GM19372 (cell line): ENCODE measurements at regions not wholly inside any gene's neighbourhood (a gene's known extent, or its start where the extent isn't known, plus 50 kb on each side); places are given as distances from the start of the nearest gene placed in this dataset.
"Not testable (repeated sequence)": the region's sequence is repeated elsewhere in the genome, so short reads cannot be mapped to it uniquely, and the experiment has no call there.

ENCODE experiments used
- ATAC-seq: cut with Tn5 transposase; IDR thresholded peaks from one replicate; pipeline ENCODE4 v1.9.1; 2021; ENCODE audit warnings: mild to moderate bottlenecking, low read depth, moderate library complexity; ENCODE audit not compliant: unreplicated experiment

DNA sequence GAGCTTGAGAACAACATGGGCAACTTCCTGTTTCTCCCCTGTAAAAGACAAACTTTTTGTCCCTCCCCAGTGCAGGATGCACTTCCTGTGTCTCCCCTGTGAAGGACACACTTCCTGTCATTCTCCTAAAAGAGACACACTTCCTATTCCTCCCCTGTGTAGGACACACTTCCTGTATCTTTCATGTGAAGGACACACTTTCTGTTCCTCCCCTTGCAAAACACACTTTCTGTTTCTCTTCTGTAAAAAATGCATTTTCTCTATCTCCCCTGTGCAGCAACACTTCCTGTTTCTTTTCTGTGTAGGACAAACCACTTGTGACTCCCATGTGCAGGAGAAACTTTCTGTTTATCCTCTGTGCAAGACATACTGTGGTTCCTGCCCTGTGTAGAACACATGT is 488.6 kb upstream of the USP9Y start:
- no peak for ATAC-seq

DNA sequence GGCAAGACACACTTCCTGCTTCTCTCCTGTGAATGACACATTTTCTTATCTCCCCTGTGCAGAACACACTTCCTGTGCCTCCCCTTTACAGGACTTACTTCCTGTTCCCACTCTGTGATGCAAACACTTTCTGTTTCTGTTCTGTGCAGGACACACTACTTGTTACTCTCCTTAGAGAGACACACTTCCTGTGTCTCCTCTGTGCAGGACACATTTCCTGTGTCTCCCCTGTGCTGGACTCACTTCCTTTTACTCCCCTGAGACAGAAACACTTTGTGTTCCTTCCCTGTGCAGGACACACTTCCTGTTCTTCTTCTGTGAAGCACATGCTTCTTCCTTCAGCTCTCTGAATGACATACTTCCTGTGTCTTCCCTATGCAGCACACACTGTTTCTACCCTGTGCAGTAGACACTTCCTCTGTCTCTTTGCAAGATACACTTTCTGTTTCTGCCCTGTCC is 485.4 kb upstream of the USP9Y start:
- ATAC-seq, result no peak

- no peak for ATAC-seq
Observed at GRCh38 chrY:12230921-12231320, 470.1 kb upstream of the USP9Y start.

DNA sequence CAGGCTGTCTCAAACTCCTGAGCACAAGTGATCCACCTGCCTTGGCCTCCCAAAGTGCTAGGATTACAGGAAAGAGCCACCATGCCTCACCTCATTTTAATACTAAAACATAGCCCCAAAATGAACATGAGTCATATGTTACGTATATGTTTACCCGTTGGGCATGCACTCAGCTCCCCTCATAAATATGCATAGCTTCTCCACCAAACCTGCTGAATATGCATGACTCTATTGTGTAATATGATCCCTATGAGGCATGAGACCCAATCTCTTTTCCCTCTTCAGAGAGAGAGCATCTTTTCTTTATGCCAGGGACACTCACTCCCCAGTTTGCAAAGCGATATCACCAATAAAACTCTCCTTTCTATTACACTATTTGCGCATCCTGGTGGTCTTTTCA is 464.6 kb upstream of the USP9Y start:
- no peak for ATAC-seq

DNA sequence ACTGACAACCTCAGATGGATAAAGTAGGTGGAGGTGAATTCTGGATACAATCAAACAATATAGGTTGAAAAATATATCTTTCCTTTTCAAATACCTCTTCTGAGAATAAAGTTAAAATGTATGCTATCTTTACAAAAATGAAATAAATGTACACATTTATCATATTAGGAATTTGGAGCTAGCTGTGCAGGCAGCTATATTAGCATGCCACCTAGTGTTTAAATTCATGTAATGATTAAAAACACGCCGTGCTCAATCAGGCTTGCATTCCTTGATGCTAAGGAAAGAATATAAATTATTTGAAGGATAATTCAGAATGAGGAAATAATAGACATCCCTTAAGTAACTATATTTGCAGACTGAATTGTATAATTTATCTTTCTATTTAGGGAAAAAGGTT is 460.7 kb upstream of the USP9Y start:
- ATAC-seq, result not testable (repeated sequence)

- ATAC-seq, result no peak
Observed at GRCh38 chrY:12244146-12244545, 456.9 kb upstream of the USP9Y start.

DNA sequence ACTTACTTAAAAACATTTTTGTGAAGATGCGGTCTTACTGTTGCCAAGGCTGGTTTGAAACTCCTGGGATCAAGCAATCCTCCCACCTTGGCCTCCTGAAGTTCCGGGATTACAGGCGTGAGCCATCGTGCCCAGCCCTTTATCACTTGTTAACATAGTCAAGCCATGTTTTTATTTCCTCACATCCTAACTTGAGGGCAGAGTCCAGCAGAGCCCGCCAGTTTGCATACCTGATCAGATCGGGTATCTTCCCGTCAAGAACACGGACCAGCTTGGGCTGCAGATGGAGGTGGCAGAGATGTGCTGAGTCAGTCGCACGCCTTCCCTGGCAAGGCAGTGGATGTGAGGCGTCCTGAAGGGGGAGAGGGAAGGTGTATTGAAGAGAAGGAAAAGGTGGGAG is 447.3 kb upstream of the USP9Y start:
- no peak for ATAC-seq

DNA sequence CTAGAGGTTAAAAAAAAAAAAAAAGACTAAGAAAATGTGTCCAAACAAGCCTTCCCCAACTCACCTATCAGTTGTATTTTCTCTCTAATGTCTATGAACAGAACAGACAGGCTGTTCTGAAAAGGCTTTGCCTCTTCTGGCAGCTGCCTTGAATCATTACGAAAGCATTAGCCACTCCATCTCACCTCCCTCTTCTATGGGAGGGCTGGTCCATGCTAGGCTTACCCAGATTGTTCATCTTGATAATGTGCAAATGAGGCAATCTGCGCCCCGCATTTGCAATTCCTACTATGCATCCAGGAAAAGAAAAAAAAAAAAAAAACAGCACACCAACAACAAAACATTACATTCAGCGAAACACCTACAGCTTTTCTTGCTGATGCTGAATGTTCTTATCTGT is 429.9 kb upstream of the USP9Y start:
- ATAC-seq, result no peak

- no peak for ATAC-seq
Observed at GRCh38 chrY:12285608-12286007, 415.4 kb upstream of the USP9Y start.

GRCh38 chrY:12288919-12289318 is 412.1 kb upstream of the USP9Y start:
- no peak for ATAC-seq

- no peak for ATAC-seq
Observed at GRCh38 chrY:12289415-12289814, 411.6 kb upstream of the USP9Y start.

- no peak for ATAC-seq
Observed at GRCh38 chrY:12292542-12292941, 408.5 kb upstream of the USP9Y start.

- no peak for ATAC-seq
Observed at GRCh38 chrY:12296460-12296859, 404.6 kb upstream of the USP9Y start.

- ATAC-seq, result not testable (repeated sequence)
Observed at GRCh38 chrY:12299796-12300195, 401.2 kb upstream of the USP9Y start.

DNA sequence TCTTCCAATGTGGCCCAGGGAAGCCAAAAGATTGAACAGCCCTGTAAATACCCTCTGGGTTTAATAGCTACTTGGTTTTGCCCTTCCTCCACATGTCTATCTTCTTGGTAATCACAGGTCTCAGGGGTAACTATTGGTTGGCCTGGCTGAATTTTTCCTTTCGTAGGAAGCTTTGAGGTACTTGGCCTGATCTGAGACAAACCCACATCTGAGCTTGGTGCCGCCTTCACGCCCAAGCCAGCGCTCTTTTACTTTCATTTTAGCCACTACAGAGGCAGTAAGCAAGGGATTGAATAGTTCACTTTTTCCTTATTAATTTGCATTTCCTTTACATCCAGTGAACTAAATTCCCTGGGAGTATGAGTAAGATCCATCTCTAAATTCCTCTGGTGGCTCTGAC is 397.6 kb upstream of the USP9Y start:
- ATAC-seq, result peak; percentile 81

DNA sequence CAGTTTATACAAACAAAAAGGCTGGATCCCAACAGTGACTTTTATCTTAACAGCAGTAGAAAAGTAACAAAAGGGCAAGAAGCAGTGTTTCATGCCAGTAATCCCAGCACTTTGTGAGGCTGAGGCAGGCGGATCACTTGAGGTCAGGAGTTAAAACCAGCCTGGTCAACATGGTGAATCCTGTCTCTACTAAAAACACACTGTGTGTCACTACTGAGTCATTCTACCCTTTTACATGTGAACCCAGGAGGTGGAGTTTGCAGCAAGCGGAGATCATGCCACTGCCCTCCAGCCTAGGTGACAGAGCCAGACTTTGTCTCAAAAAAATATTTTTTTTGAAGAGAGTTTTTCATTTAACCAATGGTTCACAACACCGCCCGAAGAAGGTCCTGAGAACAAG is 395.6 kb upstream of the USP9Y start:
- no peak for ATAC-seq

GRCh38 chrY:12309212-12309611 is 391.8 kb upstream of the USP9Y start:
- ATAC-seq, result no peak

- no peak for ATAC-seq
Observed at GRCh38 chrY:12310832-12311231, 390.2 kb upstream of the USP9Y start.

GRCh38 chrY:12327751-12328150 is 373.3 kb upstream of the USP9Y start:
- no peak for ATAC-seq

GRCh38 chrY:12331917-12332316 is 369.1 kb upstream of the USP9Y start:
- ATAC-seq, result not testable (repeated sequence)

DNA sequence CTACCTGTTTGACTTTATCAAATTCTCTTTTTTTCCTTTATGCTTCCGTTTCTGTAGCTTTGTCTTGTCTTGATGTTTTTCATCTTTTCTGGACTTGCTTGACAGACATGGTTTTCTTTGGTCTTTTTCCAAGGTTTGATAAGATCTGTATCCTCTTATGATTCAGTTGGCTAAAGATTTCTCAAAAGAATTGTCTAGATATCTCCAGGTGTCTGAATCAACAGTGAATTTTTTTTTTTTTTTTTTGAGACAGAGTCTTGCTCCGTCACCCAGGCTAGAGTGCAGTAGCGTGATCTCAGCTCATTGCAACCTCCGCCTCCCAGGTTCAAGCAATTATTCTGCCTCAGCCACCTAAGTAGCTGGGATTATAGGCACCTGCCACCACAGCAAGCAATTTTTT is 357.8 kb upstream of the USP9Y start:
- no peak for ATAC-seq

- no peak for ATAC-seq
Observed at GRCh38 chrY:12348181-12348580, 352.9 kb upstream of the USP9Y start.

- no peak for ATAC-seq
Observed at GRCh38 chrY:12357204-12357603, 343.8 kb upstream of the USP9Y start.
